Stimulated activated CD4-positive, alpha-beta T cell treated with anti-CD3 and anti-CD28 coated beads, Interleukin-4, amount 100 ng/mL, for 4 hours (primary cell): ENCODE measurements at regions not wholly inside any gene's neighbourhood (a gene's known extent, or its start where the extent isn't known, plus 50 kb on each side); places are given as distances from the start of the nearest gene placed in this dataset.

ENCODE experiments used
- DNase-seq, 2 experiments: peaks; one replicate each; pipeline ENCODE4 v3.0.0-alpha.2; 2020

- DNase-seq, result no peak
Observed at GRCh38 chr22:27558658-27559371, 242.7 kb downstream of the MN1 start.

GRCh38 chr22:27560781-27561180 lies 240.8 kb downstream of the MN1 start:
- no peak for DNase-seq

- no peak for DNase-seq
Observed at GRCh38 chr22:27561286-27561904, 240.2 kb downstream of the MN1 start.

GRCh38 chr22:27564806-27565205 lies 236.8 kb downstream of the MN1 start:
- no peak for DNase-seq

- no peak for DNase-seq
Observed at GRCh38 chr22:27566602-27567001, 235.0 kb downstream of the MN1 start.

- no peak for DNase-seq
Observed at GRCh38 chr22:27568265-27568664, 233.3 kb downstream of the MN1 start.

GRCh38 chr22:27571463-27572277 lies 229.9 kb downstream of the MN1 start:
- no peak for DNase-seq

- DNase-seq, result no peak
Observed at GRCh38 chr22:27572278-27572666, 229.3 kb downstream of the MN1 start.

GRCh38 chr22:27573280-27574001 lies 228.1 kb downstream of the MN1 start:
- no peak for DNase-seq

GRCh38 chr22:27574002-27574366 lies 227.6 kb downstream of the MN1 start:
- no peak for DNase-seq

- no peak for DNase-seq
Observed at GRCh38 chr22:27574651-27575050, 226.9 kb downstream of the MN1 start.

- DNase-seq, result no peak
Observed at GRCh38 chr22:27575348-27575747, 226.2 kb downstream of the MN1 start.

- no peak for DNase-seq
Observed at GRCh38 chr22:27576413-27576812, 225.1 kb downstream of the MN1 start.

GRCh38 chr22:27576815-27577573 lies 224.6 kb downstream of the MN1 start:
- DNase-seq, result no peak

- no peak for DNase-seq
Observed at GRCh38 chr22:27577574-27577969, 224.0 kb downstream of the MN1 start.

- DNase-seq, result no peak
Observed at GRCh38 chr22:27578937-27579617, 222.5 kb downstream of the MN1 start.

- DNase-seq, result no peak
Observed at GRCh38 chr22:27580311-27580897, 221.2 kb downstream of the MN1 start.

GRCh38 chr22:27581236-27581635 lies 220.3 kb downstream of the MN1 start:
- no peak for DNase-seq

- DNase-seq, result no peak
Observed at GRCh38 chr22:27581688-27582087, 219.9 kb downstream of the MN1 start.

- no peak for DNase-seq
Observed at GRCh38 chr22:27583856-27584255, 217.7 kb downstream of the MN1 start.

- no peak for DNase-seq
Observed at GRCh38 chr22:27585141-27585540, 216.4 kb downstream of the MN1 start.

GRCh38 chr22:27588268-27588667 lies 213.3 kb downstream of the MN1 start:
- no peak for DNase-seq
